ENCODE measurements at regions not wholly inside any gene's neighbourhood (a gene's known extent, or its start where the extent isn't known, plus 50 kb on each side); places are given as distances from the start of the nearest gene placed in this dataset.

GRCh38 chr2:10513201-10513600 is 65.1 kb upstream of the ODC1 start:
- TF ChIP-seq CTCF (IDR thresholded peaks at IDR 0.05; ENCODE audit: borderline replicate concordance, extremely low read depth, low read length, poor library complexity, severe bottlenecking) (no peak), EZH2 (IDR thresholded peaks at IDR 0.05; ENCODE audit: borderline replicate concordance, low read depth, low read length, severe bottlenecking) (no peak)
